T1000 (cell line): ENCODE measurements at regions not wholly inside any gene's neighbourhood (a gene's known extent, or its start where the extent isn't known, plus 50 kb on each side); places are given as distances from the start of the nearest gene placed in this dataset.

Experiments used
- DNase-seq: peaks from one replicate; lab custom pipeline; 2025; ENCODE audit warnings: mixed read lengths; lab: John Stamatoyannopoulos, UW

DNA sequence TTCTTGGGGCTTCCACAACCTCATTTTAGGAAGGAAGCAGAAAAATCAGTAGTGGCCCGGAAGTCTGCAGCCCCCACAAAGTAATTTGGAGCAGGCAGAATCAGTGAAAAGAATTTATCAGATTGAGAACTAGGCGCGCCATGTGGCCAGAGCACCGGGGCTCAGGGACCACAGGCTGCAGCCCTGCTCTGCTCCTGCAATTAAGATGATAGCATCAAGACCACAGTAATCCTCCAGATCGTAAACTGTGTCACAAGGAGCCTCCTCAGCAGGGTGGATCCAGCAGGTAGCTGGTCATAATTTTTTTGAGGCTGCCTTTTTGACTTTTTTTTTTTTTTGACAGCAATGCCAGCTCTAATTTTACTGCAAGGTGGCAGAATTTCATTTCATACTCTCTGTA is 209.0 kb upstream of the ZMIZ1 start:
- no peak for DNase-seq

DNA sequence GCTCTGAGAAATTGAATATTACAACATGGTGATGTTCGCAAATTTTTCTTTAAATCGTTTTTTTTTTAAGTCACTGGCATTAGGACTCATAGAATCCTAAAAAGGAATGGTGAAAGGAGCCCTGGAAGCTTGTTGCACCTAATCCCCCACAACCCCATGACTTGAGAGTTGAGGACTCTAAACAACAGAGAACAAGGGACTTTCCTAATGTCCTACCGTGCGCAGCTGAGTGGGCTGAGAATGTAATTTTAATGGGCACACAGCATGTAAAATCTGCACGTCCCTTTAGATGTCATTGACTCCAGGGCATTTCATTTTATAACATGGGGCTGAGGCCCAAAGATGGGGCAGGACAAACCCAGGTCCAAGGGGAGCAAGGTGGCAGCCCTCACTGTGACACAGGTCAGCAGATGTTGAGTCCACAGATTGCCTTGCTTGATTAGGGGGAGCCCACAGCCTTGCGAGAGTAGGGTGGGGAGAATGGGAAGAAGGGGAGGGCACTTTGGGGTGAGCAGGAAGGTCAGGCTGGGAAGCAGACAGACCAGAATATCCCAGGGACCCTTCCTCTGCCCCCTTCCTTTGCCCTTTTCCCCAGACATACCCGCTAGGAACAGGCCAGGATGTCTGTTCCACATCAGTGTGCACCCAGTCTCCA is 208.4 kb upstream of the ZMIZ1 start:
- no peak for DNase-seq

- no peak for DNase-seq
These were observed 207.0 kb upstream of the ZMIZ1 start for GRCh38 chr10:78861529-78862327.

- DNase-seq: no peak
These were observed 206.5 kb upstream of the ZMIZ1 start for GRCh38 chr10:78862328-78862640.

GRCh38 chr10:78863140-78863905 is 205.4 kb upstream of the ZMIZ1 start:
- DNase-seq: no peak

DNA sequence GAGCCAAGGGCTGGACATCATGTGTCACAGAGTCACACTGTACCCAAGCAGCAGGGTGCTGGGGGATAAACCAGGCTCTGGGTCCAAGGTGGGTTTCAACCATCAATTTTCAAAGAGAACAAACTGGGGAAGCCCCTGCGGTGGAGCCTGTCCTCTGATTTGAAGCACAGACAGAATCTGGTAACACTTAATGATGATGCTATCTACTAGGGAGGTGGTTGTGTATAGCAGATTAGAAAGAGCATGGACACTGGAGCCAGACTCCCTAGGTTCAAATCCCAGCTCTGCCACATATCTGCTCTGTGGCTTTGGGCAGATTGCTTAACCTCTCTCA is 204.9 kb upstream of the ZMIZ1 start:
- no peak for DNase-seq

DNA sequence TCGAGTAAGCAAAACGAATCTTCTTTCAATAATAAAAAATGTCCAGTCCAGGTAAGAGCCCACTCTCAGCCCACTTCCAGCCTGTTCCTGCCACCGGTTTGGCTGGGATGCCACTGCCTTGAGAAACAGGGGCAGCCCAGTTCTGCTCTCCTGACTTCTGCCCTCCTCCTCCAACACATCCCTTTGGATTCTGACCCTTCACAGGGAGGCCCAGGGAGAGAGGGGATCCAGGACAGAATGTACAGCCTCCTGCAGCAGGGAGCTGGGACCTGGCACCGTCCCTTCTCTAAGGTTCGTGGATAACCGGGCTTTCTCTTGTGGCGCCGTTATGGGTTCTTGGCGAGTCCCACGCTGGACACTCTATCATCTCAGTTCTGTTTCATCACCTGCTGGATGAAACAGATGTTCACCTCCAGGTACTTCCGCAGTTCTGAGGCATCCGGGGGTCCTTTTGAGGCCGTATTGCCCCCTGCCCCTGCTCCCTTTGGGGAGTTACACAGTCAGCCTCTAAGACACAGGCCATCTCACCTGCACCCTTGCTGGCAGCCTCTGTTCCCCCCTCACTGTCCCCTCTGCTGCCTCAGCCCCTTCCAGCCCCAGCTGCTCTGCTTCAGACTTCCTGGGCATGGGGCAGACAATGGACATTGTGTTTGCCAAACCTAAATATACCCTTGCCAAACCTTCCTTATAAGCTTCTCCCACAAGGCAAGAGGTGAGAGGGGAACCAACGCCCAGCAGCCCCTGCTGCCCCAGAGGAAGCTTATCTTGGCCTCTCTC is 203.8 kb upstream of the ZMIZ1 start:
- DNase-seq: no peak

DNA sequence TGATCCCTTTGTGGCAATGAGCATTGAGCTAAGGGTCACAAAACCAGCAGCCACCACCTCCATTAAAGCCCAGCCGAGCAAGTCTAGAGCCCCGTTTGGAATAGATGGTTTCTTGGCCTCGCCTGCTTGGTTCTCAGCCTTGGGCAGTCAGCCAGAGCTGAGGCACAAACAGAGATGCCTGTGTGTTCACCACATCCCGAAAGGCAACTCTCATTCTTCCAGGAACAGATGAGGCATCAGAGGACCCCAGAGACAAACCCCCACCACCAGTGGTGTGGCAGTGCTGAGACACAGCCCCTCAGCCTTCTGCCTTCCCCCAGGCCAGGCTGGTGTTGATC is 203.3 kb upstream of the ZMIZ1 start:
- no peak for DNase-seq

GRCh38 chr10:78865931-78866717 is 202.6 kb upstream of the ZMIZ1 start:
- DNase-seq: no peak

DNA sequence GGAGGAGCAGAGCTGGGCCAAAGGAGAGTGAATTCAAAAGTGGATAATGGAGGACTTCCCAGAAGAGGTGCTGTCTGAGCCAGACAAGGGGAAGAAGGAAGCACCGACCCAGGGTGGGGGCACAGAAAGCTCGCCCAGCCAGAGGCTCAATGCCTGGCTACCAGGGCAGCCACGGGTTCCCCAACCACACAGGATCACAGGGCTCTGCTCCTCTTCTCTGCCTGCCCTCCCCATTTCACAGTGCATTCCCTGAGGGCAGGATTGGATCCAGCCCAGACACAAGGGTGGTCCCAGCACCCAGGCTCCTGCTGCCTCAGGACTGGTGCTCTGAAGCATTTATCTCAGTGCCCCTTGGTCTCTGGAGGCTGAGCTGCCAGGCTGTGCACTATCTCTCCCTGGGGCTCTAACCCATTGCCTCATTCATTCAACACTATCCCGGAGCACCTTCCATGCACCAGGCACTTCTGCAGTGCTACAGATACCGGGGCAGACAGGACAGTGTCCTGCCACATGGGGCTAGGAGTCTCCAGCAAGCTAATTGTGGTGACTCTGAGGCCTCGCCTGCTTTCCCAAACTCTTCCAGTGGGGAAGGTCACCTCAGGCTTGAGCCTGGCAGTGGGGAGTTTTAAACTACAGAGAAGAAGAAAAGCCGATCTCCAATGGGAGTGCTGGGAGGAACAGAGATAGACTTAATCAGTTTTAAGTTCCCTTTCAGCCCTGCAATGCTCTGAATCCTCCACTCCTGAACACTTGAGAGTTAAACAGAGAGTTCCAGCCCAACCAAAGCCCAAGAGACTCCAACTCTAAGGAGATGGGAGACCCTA is 201.8 kb upstream of the ZMIZ1 start:
- DNase-seq: no peak

- no peak for DNase-seq
These were observed 201.2 kb upstream of the ZMIZ1 start for GRCh38 chr10:78867555-78867939.

- DNase-seq: no peak
These were observed 200.7 kb upstream of the ZMIZ1 start for GRCh38 chr10:78868048-78868447.

DNA sequence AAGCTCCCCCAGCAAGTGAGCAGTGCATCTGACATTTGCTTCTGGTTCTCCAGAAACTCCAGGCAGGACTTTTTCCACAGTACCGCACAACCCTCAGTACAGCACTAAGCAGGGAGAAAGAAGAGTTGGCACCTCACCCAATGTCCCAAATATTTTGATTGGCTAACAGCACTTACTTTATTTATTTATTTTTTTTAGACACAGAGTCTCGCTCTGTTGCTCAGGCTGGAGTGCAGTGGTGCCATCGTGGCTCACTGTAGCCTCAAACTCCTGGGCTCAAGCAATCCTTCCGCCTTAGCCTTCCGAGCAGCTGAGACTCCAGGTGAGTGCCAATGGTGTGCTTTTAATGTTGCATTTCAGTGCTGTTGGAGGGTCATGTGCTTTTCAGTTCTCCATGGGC is 200.3 kb upstream of the ZMIZ1 start:
- no peak for DNase-seq

GRCh38 chr10:78868861-78869260 is 199.9 kb upstream of the ZMIZ1 start:
- DNase-seq: no peak

DNA sequence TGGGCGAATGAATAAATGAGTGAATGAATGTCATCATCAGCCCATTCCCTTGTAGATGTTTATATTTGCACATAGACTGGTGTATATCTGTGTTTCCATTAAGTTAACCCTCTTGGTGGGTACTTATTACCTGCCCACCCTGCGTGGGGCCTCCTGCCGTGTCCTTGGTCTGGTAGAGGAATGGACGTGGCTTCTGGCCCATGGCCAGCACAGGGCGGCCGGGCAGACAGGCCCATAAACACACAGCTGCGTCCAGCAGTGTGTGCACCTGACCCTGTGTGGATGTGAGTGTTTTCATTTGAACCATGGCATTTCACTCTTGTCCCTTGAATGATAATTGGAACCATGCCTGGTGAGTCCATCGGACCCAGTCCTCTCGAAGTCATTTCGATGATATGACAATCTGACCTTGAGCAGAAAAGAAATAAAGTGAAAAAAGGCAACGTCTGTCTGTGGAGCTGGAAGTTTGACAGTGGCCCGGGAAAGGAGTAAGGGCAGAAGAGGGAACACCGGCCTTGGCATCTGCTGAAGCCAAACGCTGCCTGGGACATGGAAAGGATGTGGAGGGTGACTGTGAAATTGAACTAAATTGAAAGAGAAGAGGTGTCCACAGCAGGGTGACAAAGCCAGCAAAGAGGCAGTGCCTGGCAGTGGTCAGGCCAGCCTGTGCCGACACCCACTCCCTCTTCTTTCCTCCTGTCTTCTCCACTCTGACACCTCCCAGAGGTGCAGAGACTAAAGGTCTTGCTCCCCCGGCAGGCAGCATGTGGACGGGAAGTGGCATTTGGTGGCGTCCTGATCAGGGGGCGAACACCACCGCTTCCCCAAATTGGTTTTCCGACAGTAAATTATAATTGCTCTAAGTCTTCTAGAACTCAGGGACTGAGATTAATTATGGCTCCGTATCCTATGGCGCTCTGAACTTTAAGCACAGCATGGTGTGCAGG is 199.0 kb upstream of the ZMIZ1 start:
- DNase-seq: no peak

DNA sequence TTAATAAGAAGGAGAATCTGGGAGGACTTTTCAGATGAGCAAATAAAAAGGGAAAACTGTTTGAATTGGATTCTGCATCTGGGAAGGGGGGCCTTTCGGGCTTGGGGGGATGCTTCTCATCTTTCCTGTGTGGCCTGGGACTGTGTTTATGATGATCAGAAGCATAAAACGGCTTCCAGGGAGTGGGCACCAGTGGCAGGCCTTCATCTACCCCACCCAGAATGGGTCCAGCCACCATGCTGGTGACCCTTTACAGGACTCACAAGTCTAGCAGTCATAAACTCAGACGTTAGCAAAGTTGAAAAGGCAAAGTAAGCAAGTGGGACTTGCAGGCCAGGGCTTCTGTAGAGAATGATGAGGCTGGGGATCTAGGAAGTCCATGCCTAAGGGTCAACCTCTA is 198.3 kb upstream of the ZMIZ1 start:
- DNase-seq: no peak

DNA sequence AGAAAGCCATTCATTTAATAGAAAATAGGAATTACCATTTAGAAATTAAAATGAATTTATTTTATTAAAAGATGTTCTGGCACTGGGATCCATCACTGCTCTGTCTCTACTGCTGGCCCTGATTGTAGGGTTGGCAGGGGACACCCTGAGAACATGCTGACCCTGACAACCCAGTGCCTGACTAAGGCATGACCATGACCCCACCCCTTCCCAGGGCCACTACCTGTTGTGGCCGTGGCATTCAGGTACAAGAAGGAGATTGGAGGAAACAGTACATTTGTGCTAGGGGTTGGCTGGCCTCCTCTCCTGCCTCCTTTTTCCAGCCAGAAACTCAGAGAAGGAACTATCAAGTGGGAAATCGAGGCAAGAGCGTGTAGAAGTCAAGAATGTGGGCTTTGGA is 197.0 kb upstream of the ZMIZ1 start:
- no peak for DNase-seq

DNA sequence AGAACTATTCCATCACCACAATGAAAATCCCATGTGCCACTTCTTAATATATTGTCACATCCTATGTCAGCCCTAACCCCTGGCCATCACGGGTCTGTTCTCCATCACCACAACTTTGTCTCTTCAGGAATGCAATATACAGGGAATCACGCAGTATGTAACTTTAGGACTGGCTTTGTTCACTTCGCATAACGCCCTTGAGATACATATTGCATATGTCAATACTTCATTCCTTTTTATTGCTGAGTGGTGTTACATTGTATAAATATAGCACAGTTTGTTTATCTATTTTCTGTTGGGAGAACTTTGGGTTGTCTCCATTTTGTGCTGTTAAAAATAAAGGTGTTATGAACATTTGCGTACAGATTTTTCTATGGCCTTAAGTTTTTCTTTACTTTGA is 195.4 kb upstream of the ZMIZ1 start:
- DNase-seq: no peak

DNA sequence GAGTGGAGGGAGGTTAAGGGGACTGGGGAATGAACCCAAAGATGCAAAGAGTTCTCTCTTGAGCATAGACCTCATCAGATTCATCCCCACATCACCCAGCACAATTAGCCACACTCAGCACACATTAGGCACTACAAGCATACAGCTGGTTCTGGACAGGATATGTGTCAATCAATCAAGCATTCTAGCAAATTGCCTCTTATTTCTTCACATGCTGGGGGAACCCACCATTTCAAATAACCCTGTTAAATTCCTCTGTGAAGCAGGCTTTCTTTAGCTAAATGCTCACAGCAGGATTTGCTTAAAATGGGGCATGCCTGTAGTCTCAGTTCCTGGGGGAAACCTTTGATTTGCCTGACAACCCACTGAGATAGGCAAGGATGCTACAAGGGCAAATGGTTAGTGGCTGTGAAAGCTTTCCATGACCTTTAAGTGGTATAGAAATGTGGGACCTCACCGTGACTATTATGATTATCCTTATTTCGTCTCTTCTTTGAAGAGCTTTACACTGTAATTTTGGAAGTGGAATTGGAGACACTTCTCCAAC is 193.4 kb upstream of the ZMIZ1 start:
- DNase-seq: no peak

DNA sequence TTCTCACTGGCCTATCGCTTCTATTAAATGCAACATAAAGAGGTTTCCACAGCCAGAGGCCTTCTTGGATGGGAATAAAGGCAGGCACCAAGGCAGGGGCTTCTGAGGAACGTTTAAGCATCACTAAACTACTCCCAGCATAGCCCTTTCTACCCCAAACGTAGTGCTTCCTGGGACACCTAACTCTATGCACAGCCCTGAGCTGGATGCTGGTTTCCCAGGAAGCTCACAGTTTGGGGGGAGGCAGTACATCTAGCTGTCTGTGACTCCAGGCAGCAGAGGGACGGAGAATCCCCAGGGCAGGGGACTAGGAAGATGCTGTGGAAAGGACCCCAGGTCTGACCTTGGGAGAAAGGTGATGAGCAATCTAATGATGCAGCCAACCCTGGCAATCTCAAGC is 192.8 kb upstream of the ZMIZ1 start:
- DNase-seq: no peak
